HEK293 (cell line): ENCODE measurements at regions not wholly inside any gene's neighbourhood (a gene's known extent, or its start where the extent isn't known, plus 50 kb on each side); places are given as distances from the start of the nearest gene placed in this dataset.

ENCODE experiments used
- CTCF ChIA-PET: fragments of 350-600 bp; formaldehyde crosslinking; extraction: SDS; loops from one replicate; lab custom pipeline; 2021; ENCODE audit warnings: antibody characterized with exemption; lab: Yijun Ruan, JAX
- POLR2A ChIA-PET: fragments of 300-600 bp; formaldehyde crosslinking; extraction: SDS; loops from one replicate; lab custom pipeline; 2020; ENCODE audit warnings: antibody characterized with exemption, inconsistent platforms; lab: Yijun Ruan, JAX
- H3K27ac ChIP-seq: fragments of 200-500 bp; sonication (Bioruptor generic); 2 replicates; pipeline ENCODE4 v1.5.1; 2014; ENCODE audit warnings: low read depth, low read length, control low read depth, inconsistent platforms; ENCODE audit errors: extremely low read depth
- H3K36me3 ChIP-seq, 2 experiments: fragments of 200-500 bp in 1 of 2; sonication (Bioruptor generic) in 1 of 2; 1 replicate in 1 of 2; 2 replicates in 1 of 2; pipeline ENCODE4 v1.5.1; 2014 to 2017; ENCODE audit warnings: inconsistent platforms in 2 of 2, low read length in 2 of 2; ENCODE audit not compliant: control insufficient read depth in 2 of 2, insufficient read depth in 1 of 2
- H3K4me1 ChIP-seq: fragments of 200-500 bp; sonication (Bioruptor generic); 2 replicates; pipeline ENCODE4 v1.5.1; 2014; ENCODE audit warnings: mild to moderate bottlenecking, low read length, inconsistent platforms; ENCODE audit not compliant: control insufficient read depth, insufficient read depth
- H3K4me3 ChIP-seq: 2 replicates; pipeline ENCODE4 v1.5.1; 2011; ENCODE audit warnings: low read depth, mild to moderate bottlenecking, control low read depth, low read length, moderate library complexity
- H3K9me3 ChIP-seq: fragments of 200-500 bp; sonication (Bioruptor generic); 2 replicates; pipeline ENCODE4 v1.5.1; 2014; ENCODE audit warnings: low read depth, low read length, inconsistent platforms; ENCODE audit not compliant: control insufficient read depth, insufficient read depth
- ELK4 ChIP-seq: IDR thresholded peaks from 2 replicates; pipeline ENCODE4 v1.6.1; 2011; ENCODE audit warnings: mild to moderate bottlenecking, low read depth, low read length, borderline replicate concordance
- GLI2 ChIP-seq: fragments of 450-650 bp; formaldehyde crosslinking; IDR thresholded peaks from 2 replicates; pipeline ENCODE4; 2017; ENCODE audit warnings: missing biosample characterization, missing genetic modification characterization, low read depth, borderline replicate concordance
- PBX3 ChIP-seq: sonication (generic); formaldehyde crosslinking; IDR thresholded peaks from 2 replicates; pipeline ENCODE4 v1.8.1; 2022; ENCODE audit warnings: mild to moderate bottlenecking, moderate library complexity, missing genetic modification reagents
- SCRT1 ChIP-seq: fragments of 450-650 bp; formaldehyde crosslinking; IDR thresholded peaks from 2 replicates; pipeline ENCODE4 v1.5.1; 2016; ENCODE audit warnings: missing biosample characterization, missing genetic modification characterization, borderline replicate concordance
- ZBTB10 ChIP-seq: fragments of 450-650 bp; formaldehyde crosslinking; IDR thresholded peaks from 2 replicates; pipeline ENCODE4 v1.5.1; 2016; ENCODE audit warnings: missing biosample characterization, missing genetic modification characterization
- ZBTB8A ChIP-seq: fragments of 450-650 bp; formaldehyde crosslinking; IDR thresholded peaks from 2 replicates; pipeline ENCODE4 v1.5.1; 2016; ENCODE audit warnings: missing biosample characterization, missing genetic modification characterization
- ZEB2 ChIP-seq: fragments of 450-650 bp; formaldehyde crosslinking; IDR thresholded peaks from 2 replicates; pipeline ENCODE4 v1.5.1; 2016; ENCODE audit warnings: missing biosample characterization, missing genetic modification characterization
- ZFP37 ChIP-seq: fragments of 450-650 bp; formaldehyde crosslinking; IDR thresholded peaks from 2 replicates; pipeline ENCODE4 v1.5.1; 2016; ENCODE audit warnings: missing biosample characterization, missing genetic modification characterization
- ZFP41 ChIP-seq: fragments of 450-650 bp; formaldehyde crosslinking; IDR thresholded peaks from 2 replicates; pipeline ENCODE4 v1.5.1; 2016; ENCODE audit warnings: missing biosample characterization, missing genetic modification characterization, borderline replicate concordance
- ZFP69B ChIP-seq: fragments of 450-650 bp; formaldehyde crosslinking; IDR thresholded peaks from 2 replicates; pipeline ENCODE4 v1.5.1; 2016; ENCODE audit warnings: missing biosample characterization, missing genetic modification characterization
- ZNF169 ChIP-seq: fragments of 450-650 bp; formaldehyde crosslinking; IDR thresholded peaks from 2 replicates; pipeline ENCODE4 v1.5.1; 2016; ENCODE audit warnings: missing biosample characterization, missing genetic modification characterization
- ZNF24 ChIP-seq: fragments of 450-650 bp; formaldehyde crosslinking; IDR thresholded peaks from 2 replicates; pipeline ENCODE4 v1.5.1; 2016; ENCODE audit warnings: missing biosample characterization, missing genetic modification characterization
- ZNF354C ChIP-seq: fragments of 450-650 bp; formaldehyde crosslinking; IDR thresholded peaks from 2 replicates; pipeline ENCODE4 v1.5.1; 2016; ENCODE audit warnings: missing biosample characterization, missing genetic modification characterization, low read depth, borderline replicate concordance
- ZNF416 ChIP-seq: fragments of 450-650 bp; formaldehyde crosslinking; IDR thresholded peaks from 2 replicates; pipeline ENCODE4 v1.5.1; 2016; ENCODE audit warnings: missing biosample characterization, missing genetic modification characterization
- ZNF48 ChIP-seq: fragments of 450-650 bp; formaldehyde crosslinking; IDR thresholded peaks from 2 replicates; pipeline ENCODE4 v1.5.1; 2016; ENCODE audit warnings: missing biosample characterization, missing genetic modification characterization
- ZNF521 ChIP-seq: fragments of 450-650 bp; formaldehyde crosslinking; IDR thresholded peaks from 2 replicates; pipeline ENCODE4 v1.5.1; 2017; ENCODE audit warnings: missing biosample characterization, mild to moderate bottlenecking, missing genetic modification characterization
- ZNF571 ChIP-seq: fragments of 450-650 bp; formaldehyde crosslinking; IDR thresholded peaks from 2 replicates; pipeline ENCODE4 v1.5.0; 2017; ENCODE audit warnings: missing biosample characterization, missing genetic modification characterization
- ZNF623 ChIP-seq: fragments of 450-650 bp; formaldehyde crosslinking; IDR thresholded peaks from 2 replicates; pipeline ENCODE4 v1.5.1; 2016; ENCODE audit warnings: missing biosample characterization, missing genetic modification characterization
- ZNF701 ChIP-seq: fragments of 450-650 bp; formaldehyde crosslinking; IDR thresholded peaks from 2 replicates; pipeline ENCODE4 v1.5.1; 2016; ENCODE audit warnings: missing biosample characterization, missing genetic modification characterization
- ZNF747 ChIP-seq: fragments of 450-650 bp; formaldehyde crosslinking; IDR thresholded peaks from 2 replicates; pipeline ENCODE4 v1.5.1; 2016; ENCODE audit warnings: missing biosample characterization, missing genetic modification characterization
- ZNF776 ChIP-seq: fragments of 450-650 bp; formaldehyde crosslinking; IDR thresholded peaks from 2 replicates; pipeline ENCODE4 v1.5.0; 2017; ENCODE audit warnings: missing biosample characterization, missing genetic modification characterization, borderline replicate concordance

- TF ChIP-seq PBX3 (CRISPR knock-in tag): no peak
Observed at GRCh38 chr6:92047152-92047850, 1372.1 kb downstream of the EPHA7 start (continued).

- no peak overlapping the region for H3K4me3 ChIP-seq
- no peak for TF ChIP-seq ZFP41 (tag by site-specific recombination)
- no peak for TF ChIP-seq ZFP37 (tag by site-specific recombination)
- TF ChIP-seq ZNF776 (tag by site-specific recombination): no peak
- no peak for TF ChIP-seq ZNF416 (tag by site-specific recombination)
- no peak for TF ChIP-seq ZNF48 (tag by site-specific recombination)
- no peak for TF ChIP-seq ZNF747
- TF ChIP-seq ZBTB8A (tag by site-specific recombination): no peak
- no peak for TF ChIP-seq ZNF701 (tag by site-specific recombination)
- no peak for TF ChIP-seq ZFP69B
- TF ChIP-seq SCRT1 (tag by site-specific recombination): no peak
- TF ChIP-seq, all 188 proteins: peak for 0
- POLR2A ChIA-PET: no interaction called here
- Histone ChIP-seq H3K4me1 (no peaks in the 10 kb centered on the region), H3K9me3 (no peaks in the 10 kb centered on the region), H3K27ac (no peak overlapping the region), H3K36me3 (no peaks in the 10 kb centered on the region)
- CTCF ChIA-PET: interaction anchor here (0.5 kb wide), 1 partner anchor 708 kb away, joined by 3 read pairs; no protein-coding TSS in a partner anchor
Observed at GRCh38 chr6:92044312-92044711, 1375.0 kb downstream of the EPHA7 start.

- Histone ChIP-seq H3K27ac (no peak overlapping the region), H3K36me3 (no peaks in the 10 kb centered on the region), H3K4me3 (no peak overlapping the region), H3K4me1 (no peaks in the 10 kb centered on the region), H3K9me3 (no peaks in the 10 kb centered on the region)
- CTCF ChIA-PET: interaction anchor here (0.5 kb wide), 1 partner anchor 708 kb away, joined by 3 read pairs; no protein-coding TSS in a partner anchor
- no peak for TF ChIP-seq ELK4
- POLR2A ChIA-PET: no interaction called here
Observed at GRCh38 chr6:92043777-92044176, 1375.6 kb downstream of the EPHA7 start.

GRCh38 chr6:92026878-92027277, 1392.5 kb downstream of the EPHA7 start:
- H3K4me3 ChIP-seq: no peak overlapping the region
- H3K9me3 ChIP-seq: no peaks in the 10 kb centered on the region
- H3K36me3 ChIP-seq: no peaks in the 10 kb centered on the region
- CTCF ChIA-PET: no interaction called here
- H3K4me1 ChIP-seq: no peaks in the 10 kb centered on the region
- H3K27ac ChIP-seq: no peak overlapping the region
- POLR2A ChIA-PET: no interaction called here
- TF ChIP-seq ZNF623 (no peak), ZNF169 (no peak)
- TF ChIP-seq, all 188 proteins: peak for 0

- Histone ChIP-seq H3K36me3 (no peaks in the 10 kb centered on the region), H3K4me1 (no peaks in the 10 kb centered on the region), H3K9me3 (no peaks in the 10 kb centered on the region), H3K4me3 (no peak overlapping the region), H3K27ac (no peak overlapping the region)
- ChIA-PET CTCF (no interaction called here), POLR2A (no interaction called here)
- TF ChIP-seq ZBTB10 (no peak), ZEB2 (no peak), PBX3 (CRISPR knock-in tag) (no peak), ZNF354C (tag by site-specific recombination) (no peak), ZNF571 (no peak), GLI2 (tag by site-specific recombination) (no peak), ZNF24 (tag by site-specific recombination) (no peak), ZNF521 (tag by site-specific recombination) (no peak)
Observed at GRCh38 chr6:92024881-92025280, 1394.5 kb downstream of the EPHA7 start.
